Chondrocyte (in vitro differentiated cells): ENCODE measurements at regions not wholly inside any gene's neighbourhood (a gene's known extent, or its start where the extent isn't known, plus 50 kb on each side); places are given as distances from the start of the nearest gene placed in this dataset.
"Not testable (repeated sequence)": the region's sequence is repeated elsewhere in the genome, so short reads cannot be mapped to it uniquely, and the experiment has no call there.

Source experiments
- DNase-seq: peaks from one replicate; pipeline ENCODE4 v3.0.0; 2021; ENCODE audit warnings: mixed read lengths, low spot score
- H3K27ac Mint-ChIP-seq: one replicate; pipeline ENCODE4 v1.8.0; 2021; ENCODE audit warnings: mild to moderate bottlenecking, moderate library complexity, mixed read lengths; ENCODE audit not compliant: unreplicated experiment
- H3K27me3 Mint-ChIP-seq: 2 replicates; pipeline ENCODE4 v1.8.0; 2021; ENCODE audit warnings: low read depth, mixed read lengths
- H3K36me3 Mint-ChIP-seq: 2 replicates; pipeline ENCODE4 v1.8.0; 2021; ENCODE audit warnings: low read depth, mixed read lengths
- H3K4me1 Mint-ChIP-seq: 2 replicates; pipeline ENCODE4 v1.8.0; 2021; ENCODE audit warnings: low read depth, mild to moderate bottlenecking, mixed read lengths
- H3K4me3 Mint-ChIP-seq: one replicate; pipeline ENCODE4 v1.8.0; 2021; ENCODE audit warnings: mild to moderate bottlenecking, moderate library complexity, mixed read lengths; ENCODE audit not compliant: unreplicated experiment
- H3K9me3 Mint-ChIP-seq: 2 replicates; pipeline ENCODE4 v1.8.0; 2021; ENCODE audit warnings: low read depth, mixed read lengths
- CTCF ChIP-seq: fragments of 200-600 bp; sonication (generic); IDR thresholded peaks from 2 replicates; pipeline ENCODE4 v1.5.0; 2021; ENCODE audit warnings: antibody characterized with exemption, mild to moderate bottlenecking, moderate library complexity

- Mint-ChIP-seq H3K36me3 (no peaks in the 10 kb centered on the region), H3K9me3 (no peaks in the 10 kb centered on the region)
- DNase-seq: no peak
Measured at GRCh38 chr3:181493423-181493822, 218.3 kb upstream of the SOX2 start.

DNA sequence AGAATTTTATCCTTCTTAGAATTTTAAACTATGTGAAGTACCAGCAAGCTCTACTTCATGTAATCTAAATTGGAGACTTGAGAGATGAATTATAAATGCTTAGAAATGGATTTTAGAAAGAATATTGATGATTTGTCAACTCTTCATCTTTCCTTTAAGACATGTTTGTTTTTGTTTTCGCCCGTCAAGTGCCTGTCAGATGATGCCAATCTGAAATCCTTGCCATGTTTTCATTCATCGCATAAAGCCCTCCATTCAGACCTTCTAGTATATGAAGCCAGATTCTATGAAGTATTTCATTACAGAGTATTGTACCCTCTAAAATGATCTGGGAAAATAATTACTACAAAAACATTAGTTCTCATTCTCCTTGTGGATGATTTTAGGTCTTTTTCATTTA, 223.2 kb upstream of the SOX2 start:
- Mint-ChIP-seq H3K27ac (no peak overlapping the region), H3K9me3 (no peaks in the 10 kb centered on the region), H3K36me3 (no peaks in the 10 kb centered on the region), H3K4me3 (no peak overlapping the region), H3K27me3 (peaks cover 12% of the 10 kb centered on the region), H3K4me1 (no peaks in the 10 kb centered on the region)
- no peak for DNase-seq
- TF ChIP-seq CTCF: no peak

More at GRCh38 chr3:181493423-181493822, 218.3 kb upstream of the SOX2 start:
- H3K27me3 Mint-ChIP-seq: peaks cover 2% of the 10 kb centered on the region
- H3K4me1 Mint-ChIP-seq: no peaks in the 10 kb centered on the region
- no peak overlapping the region for H3K4me3 Mint-ChIP-seq
- no peak overlapping the region for H3K27ac Mint-ChIP-seq
- TF ChIP-seq CTCF: no peak

DNA sequence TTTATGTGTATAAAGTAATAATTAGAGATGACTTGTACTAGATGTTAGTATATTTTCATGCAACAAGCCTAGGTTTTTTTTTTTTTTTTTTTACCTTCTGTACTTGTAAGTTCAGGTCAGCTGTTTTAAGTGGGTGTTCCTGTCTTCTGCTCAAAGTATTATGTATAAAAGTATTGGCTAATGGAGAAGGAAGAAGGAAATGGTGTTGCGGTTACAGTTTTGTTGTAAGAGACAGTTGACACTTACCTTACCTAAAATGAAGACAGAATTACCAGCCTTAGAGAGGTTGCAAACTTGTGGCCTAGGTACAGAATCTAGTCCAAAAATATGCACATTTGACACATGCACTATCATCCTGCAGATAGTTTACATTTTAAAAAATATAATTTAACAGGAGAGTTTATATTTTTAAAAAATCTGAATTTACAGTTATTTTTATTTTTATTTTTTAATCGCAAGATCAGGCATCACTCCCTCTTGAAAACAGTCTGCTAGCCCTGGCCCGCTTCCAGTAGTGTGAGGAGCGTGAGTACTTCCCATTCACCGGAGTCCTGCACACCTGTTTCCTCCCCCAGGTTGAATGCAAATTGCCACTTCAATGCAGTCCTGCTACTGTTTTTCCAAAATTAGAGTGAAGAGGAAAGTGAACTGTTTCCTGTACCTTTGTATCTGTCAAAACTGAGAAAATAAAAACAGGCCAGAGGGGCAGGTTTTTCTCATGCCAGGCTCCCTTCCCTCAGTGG, 224.3 kb upstream of the SOX2 start:
- Mint-ChIP-seq H3K4me1 (no peaks in the 10 kb centered on the region), H3K9me3 (no peaks in the 10 kb centered on the region), H3K4me3 (no peak overlapping the region), H3K36me3 (no peaks in the 10 kb centered on the region), H3K27me3 (peaks cover 12% of the 10 kb centered on the region), H3K27ac (no peak overlapping the region)
- TF ChIP-seq CTCF: no peak
- no peak for DNase-seq

DNA sequence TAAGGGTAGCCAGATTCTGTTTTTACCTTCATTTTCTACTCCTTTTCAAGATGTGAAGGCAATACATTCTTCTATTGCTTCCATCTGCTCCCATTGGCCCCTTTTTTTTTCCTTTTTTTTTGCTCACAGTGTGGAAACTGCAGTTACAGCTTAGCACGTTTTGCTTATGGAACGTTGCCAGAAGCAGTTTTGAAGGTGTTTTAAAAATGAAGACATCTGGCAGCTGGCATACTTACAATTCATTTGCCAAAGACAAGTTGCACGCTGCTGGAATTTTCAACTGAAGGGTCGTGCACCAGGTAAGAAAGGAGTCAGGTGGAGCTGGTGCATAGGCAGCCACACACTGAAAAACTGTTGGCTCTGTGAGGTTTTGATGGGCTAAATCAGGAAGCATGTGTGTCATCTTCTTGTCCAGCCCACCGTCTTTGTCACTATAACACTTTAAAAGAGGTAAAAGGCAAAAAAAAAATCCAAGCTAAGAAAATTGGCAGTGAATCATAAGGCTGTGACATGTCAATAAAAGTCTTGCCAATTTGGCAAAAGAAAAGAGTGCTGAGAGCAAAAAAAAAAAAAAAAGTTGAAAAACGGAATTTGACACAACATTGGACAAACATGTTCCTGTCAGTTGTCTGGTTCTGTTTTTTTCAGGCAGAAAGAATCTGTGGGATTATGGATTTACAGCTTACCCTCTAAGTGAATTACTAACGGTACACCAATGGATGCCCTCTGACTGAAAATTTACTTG, 225.4 kb upstream of the SOX2 start:
- H3K27ac Mint-ChIP-seq: no peak overlapping the region
- no peak for TF ChIP-seq CTCF
- H3K4me1 Mint-ChIP-seq: no peaks in the 10 kb centered on the region
- no peak for DNase-seq
- H3K4me3 Mint-ChIP-seq: no peak overlapping the region
- H3K36me3 Mint-ChIP-seq: no peaks in the 10 kb centered on the region
- H3K27me3 Mint-ChIP-seq: peaks cover 12% of the 10 kb centered on the region
- no peaks in the 10 kb centered on the region for H3K9me3 Mint-ChIP-seq

GRCh38 chr3:181484026-181484425, 227.7 kb upstream of the SOX2 start:
- no peaks in the 10 kb centered on the region for H3K4me1 Mint-ChIP-seq
- no peak for TF ChIP-seq CTCF
- H3K27ac Mint-ChIP-seq: no peak overlapping the region
- DNase-seq: no peak
- H3K4me3 Mint-ChIP-seq: no peak overlapping the region
- peaks cover 7% of the 10 kb centered on the region for H3K9me3 Mint-ChIP-seq
- H3K27me3 Mint-ChIP-seq: peaks cover 9% of the 10 kb centered on the region
- no peaks in the 10 kb centered on the region for H3K36me3 Mint-ChIP-seq

- DNase-seq, H3K27me3 Mint-ChIP-seq, H3K4me3 Mint-ChIP-seq, H3K4me1 Mint-ChIP-seq, H3K36me3 Mint-ChIP-seq, H3K27ac Mint-ChIP-seq: not testable (repeated sequence)
- H3K9me3 Mint-ChIP-seq: peaks cover 50% of the 10 kb centered on the region
Measured at GRCh38 chr3:181475146-181475545, 236.6 kb upstream of the SOX2 start.
